B cell (primary cell): ENCODE measurements at regions not wholly inside any gene's neighbourhood (a gene's known extent, or its start where the extent isn't known, plus 50 kb on each side); places are given as distances from the start of the nearest gene placed in this dataset.

Source experiments
- EZH2 ChIP-seq: IDR thresholded peaks from 2 replicates; pipeline ENCODE4 v1.6.1; 2012; ENCODE audit warnings: borderline replicate concordance, low read depth, mild to moderate bottlenecking, moderate library complexity, low read length; ENCODE audit not compliant: insufficient read depth, poor library complexity, severe bottlenecking
- TF ChIP-seq, protein P1 (sequence below): fragments of 200-600 bp; IDR thresholded peaks from one replicate; pipeline ENCODE4 v1.8.0; 2022; ENCODE audit warnings: antibody characterized with exemption, mild to moderate bottlenecking

DNA sequence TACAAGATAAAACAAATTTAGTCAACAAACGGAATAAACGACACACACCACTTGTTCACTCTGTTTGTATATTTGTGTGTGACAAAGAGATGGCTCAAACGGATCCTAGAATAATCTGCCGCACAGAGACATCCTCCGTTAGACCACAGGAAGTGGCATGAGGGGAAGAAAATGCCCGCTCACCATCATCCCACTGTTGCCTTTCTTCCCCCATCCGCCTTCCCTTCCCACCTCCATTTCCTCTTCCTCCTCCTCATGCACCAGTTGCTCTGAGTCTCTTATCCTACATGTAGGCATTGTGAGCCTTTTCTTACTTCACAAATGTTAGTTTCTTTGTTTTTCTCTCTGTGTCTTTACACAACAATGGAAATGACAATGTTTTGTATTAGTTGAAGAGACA lies 228.5 kb upstream of the SMIM21 start:
- TF ChIP-seq EZH2 = no peak
- TF ChIP-seq, protein P1, sequence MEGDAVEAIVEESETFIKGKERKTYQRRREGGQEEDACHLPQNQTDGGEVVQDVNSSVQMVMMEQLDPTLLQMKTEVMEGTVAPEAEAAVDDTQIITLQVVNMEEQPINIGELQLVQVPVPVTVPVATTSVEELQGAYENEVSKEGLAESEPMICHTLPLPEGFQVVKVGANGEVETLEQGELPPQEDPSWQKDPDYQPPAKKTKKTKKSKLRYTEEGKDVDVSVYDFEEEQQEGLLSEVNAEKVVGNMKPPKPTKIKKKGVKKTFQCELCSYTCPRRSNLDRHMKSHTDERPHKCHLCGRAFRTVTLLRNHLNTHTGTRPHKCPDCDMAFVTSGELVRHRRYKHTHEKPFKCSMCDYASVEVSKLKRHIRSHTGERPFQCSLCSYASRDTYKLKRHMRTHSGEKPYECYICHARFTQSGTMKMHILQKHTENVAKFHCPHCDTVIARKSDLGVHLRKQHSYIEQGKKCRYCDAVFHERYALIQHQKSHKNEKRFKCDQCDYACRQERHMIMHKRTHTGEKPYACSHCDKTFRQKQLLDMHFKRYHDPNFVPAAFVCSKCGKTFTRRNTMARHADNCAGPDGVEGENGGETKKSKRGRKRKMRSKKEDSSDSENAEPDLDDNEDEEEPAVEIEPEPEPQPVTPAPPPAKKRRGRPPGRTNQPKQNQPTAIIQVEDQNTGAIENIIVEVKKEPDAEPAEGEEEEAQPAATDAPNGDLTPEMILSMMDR = no peak
